HG03097 (cell line): ENCODE measurements at regions not wholly inside any gene's neighbourhood (a gene's known extent, or its start where the extent isn't known, plus 50 kb on each side); places are given as distances from the start of the nearest gene placed in this dataset.
"Not testable (repeated sequence)": the region's sequence is repeated elsewhere in the genome, so short reads cannot be mapped to it uniquely, and the experiment has no call there.

Experiments
- ATAC-seq: cut with Tn5 transposase; IDR thresholded peaks from one replicate; pipeline ENCODE4 v1.9.1; 2021; ENCODE audit not compliant: unreplicated experiment, low FRiP score

GRCh38 chrX:31014474-31014873, 57.4 kb downstream of the FTHL17 start:
- not testable (repeated sequence) for ATAC-seq

GRCh38 chrX:31012509-31013025, 59.3 kb downstream of the FTHL17 start:
- ATAC-seq = no peak

GRCh38 chrX:31007321-31007720, 64.5 kb downstream of the FTHL17 start:
- no peak for ATAC-seq

- no peak for ATAC-seq
Measured at GRCh38 chrX:31006027-31006426, 65.8 kb downstream of the FTHL17 start.

DNA sequence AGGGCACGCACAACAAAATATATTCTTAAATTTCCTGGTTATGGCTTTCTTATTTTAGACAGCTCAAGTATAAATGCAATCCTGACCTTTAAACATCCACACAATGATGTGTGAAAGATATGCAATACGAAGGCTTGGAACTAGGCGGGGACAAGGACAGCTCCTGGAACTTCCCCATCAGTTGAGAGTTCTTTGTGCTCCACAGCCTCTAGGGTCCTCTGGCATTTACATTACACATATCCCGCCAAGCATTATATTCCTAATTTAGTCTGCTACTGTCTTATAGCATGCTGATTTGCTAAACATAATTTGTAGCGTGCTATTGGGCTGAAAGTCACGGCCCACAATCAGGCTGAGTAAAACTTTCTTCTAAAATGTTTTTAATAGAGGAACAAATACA, 74.4 kb downstream of the FTHL17 start:
- no peak for ATAC-seq

GRCh38 chrX:30995705-30996104, 76.1 kb downstream of the FTHL17 start:
- no peak for ATAC-seq

DNA sequence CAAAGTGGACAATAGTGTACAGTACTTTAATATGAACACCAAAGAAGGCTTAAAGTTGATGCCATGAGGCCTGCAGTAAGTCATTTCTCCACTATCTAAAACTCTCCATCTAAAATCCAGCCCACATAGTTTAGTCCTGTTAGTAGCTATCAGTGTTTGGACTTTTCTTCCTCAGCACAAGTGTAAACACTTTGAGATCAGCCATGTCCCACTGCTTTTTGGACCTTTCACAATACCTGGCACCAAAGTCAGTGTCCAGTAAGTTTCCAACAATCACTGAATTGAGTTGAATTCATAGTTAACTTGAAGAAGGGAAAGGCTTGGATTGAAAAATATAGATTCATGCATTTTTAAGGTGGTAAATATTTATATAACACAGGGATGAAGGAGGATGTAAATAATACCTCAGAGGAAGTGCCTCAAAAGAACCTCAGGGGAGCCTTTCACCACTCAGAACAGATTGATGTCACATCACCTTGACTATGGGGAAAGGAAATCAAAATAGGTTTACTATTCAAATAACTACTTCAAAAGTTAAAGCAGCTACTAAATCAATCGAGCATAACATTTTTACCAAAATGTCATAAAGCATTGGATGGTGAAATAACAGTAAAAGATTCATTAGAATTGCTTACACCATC, 76.7 kb downstream of the FTHL17 start:
- ATAC-seq = no peak

- not testable (repeated sequence) for ATAC-seq
Measured at GRCh38 chrX:30994018-30994417, 77.8 kb downstream of the FTHL17 start.

GRCh38 chrX:30992381-30992904, 79.4 kb downstream of the FTHL17 start:
- no peak for ATAC-seq

DNA sequence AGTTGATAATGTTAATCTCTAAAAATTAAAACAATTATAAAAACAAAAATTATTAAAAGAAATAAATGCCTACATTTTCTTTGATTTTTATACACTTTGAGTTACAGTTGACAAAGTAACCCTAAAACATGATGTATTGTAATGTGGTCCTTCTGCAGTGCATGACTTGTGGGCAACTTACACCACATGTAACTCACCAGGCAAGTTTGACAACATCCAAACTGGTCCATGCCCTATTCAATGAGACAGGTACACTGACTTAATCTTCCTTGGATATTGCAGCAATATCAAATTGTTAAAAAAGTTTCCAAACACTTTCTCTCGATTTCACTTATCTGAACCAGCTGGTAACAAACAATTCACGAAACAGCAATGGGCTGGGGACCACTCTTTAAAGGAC, 81.5 kb downstream of the FTHL17 start:
- ATAC-seq = no peak

GRCh38 chrX:30982467-30982866, 89.4 kb downstream of the FTHL17 start:
- no peak for ATAC-seq

DNA sequence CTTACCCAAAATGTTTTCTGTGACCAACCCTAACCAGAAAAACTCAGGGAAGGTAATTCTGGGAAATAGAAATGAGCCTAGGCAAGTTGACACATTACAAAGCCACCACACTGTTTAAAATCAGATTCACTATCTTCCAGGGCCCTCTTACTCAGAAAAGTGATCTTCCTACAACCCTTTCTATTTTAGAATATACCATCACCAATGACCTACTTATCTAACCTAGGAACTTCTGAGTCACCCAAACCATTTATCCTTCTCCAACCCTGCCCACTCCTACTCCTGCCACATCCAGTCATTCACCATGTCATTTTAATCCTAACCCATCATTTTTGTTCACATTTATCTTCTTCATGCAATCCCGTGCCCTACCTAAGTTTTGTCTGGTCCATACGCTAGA, 89.9 kb downstream of the FTHL17 start:
- no peak for ATAC-seq

DNA sequence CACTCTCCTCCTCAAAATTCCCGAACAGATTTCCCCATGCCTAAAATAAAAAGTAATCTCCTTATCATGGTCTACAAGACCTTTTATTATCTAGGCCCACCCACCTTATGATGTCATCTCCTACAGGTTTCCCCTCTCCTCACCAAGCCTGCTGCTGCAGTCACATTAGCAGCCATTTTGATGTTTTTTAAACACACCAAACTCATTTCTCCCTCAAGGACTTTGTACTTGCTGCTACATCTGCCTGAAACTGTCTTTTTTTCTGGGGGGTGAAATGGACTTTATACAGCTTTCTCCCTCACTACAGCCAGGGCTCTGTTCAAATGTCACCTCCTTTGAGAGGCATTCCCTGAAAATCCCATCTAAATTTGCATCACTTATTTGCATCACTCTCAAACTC, 90.2 kb upstream of the TAB3 start:
- no peak for ATAC-seq

GRCh38 chrX:30975467-30975866, 86.4 kb upstream of the TAB3 start:
- ATAC-seq = no peak

DNA sequence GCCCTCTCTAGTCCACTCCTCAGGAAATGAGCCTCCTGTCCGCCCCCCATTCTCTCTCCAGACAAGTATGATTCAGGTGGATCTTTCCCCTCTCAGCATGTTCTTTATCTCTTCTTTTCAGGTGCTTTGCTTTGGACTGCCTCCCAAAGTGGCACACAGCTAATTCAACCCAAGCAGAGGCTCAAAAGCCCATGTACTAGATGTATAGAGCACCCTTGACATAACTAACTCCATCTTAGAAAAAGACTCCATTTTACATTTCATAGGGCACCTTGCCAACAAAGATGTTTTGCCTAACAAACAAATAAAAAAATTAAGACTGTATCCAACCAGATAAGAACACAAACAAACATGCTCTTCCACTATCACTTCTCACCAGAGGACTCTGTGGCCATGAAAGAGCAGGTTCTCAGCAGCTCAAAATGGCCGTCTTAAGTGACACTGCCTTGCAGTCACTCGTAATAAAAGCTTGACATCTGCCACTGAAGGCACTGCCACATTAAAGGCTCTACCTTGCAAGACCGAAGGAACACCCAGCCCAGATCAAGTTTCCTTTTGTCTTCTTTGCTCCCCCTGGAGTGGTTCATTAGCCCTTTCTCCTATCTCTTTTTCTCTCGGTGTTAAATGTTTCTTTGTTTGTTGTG, 84.9 kb upstream of the TAB3 start:
- ATAC-seq = no peak

DNA sequence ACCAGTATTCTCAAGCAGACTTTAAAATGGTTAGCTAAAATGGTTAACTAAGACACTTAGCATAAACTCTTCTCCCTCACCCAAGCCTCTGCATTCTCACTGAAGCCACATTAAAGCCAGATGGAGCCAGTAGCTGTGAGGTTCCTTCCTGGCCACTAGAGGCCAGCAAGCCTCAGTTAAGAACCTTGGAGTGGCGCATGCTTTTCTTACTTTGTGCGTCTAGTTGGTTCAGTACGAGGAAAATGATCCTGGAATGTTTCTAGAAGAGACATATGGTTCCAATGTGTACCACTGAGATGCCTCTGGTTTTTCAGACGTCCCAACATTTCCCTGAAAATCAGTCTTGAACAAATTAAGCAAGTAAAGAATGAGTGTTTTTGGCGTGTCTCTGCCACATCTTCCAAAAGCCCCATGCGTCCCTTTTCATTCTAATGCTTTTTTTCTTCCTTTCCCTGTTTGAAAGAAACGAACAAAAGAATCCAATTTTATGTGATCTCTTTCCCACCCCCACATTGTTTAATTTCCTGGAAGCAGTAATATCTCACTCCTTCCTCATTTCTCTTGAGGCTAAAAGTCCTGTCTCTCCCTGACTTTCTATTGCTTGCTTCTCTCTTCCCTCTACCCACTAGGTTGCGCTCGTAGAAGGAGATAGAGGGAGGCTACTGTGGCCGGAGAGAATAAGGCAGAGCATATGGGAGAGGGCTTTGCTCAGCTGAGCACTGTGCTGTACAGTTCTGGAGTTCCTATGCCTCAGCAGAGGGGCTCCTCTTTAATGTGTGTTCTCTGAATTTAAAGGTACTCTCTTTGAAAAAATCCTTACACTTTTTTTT, 82.9 kb upstream of the TAB3 start:
- ATAC-seq = peak; percentile 92

DNA sequence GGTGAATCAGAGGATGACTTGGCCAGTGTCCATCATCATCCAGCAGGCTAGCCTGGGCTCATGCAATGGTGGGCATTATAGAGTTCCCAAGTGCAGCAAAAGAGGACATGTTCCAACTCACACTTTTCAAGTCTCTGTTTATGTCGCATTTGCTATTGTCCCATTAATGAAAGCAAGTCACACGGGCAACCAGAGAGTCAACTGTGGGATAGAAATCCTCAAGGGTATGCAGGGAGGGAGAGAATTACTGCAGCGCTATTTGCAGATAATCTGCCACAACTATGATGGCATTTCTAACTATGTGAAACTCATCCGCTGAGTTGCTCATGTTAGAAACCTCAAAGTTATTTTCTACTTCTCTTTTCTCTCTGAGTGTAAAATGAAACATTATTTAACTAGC, 78.5 kb upstream of the TAB3 start:
- no peak for ATAC-seq

GRCh38 chrX:30965767-30966166, 76.7 kb upstream of the TAB3 start:
- ATAC-seq = no peak

DNA sequence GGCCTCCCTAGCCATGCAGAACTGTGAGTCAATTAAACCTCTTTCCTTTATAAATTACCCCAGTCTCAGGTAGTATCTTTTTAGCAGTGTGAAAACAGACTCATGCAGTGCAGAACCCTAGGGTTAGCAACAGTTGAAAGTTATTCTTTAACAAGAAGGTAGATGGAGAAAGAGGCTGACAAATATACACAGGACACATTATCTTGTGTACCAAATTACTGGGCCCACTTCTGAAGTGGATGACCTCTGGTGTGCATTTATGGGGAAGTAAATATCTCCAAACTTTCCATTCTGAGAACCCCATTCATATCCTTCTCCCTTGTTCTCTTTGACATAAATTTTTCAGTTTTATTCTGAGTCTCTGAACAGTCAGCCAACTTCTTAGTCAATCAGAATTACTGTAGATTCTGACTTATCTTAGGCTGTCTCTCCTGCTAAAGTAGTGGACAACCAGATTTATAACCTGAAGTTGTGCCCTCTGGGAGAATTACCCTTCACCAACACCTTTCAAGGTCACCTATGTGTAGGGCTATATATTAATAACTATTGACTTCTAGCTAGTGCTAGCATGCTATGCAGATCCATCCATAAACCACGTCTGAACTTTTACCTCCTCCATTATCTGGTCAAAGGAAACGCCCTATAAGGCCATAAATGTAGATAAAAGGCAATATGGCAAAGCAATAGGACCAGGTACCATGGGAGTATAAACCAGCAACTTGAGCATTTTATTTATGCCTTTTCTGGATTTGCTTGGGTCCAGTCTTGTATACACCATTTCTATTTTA, 72.5 kb upstream of the TAB3 start:
- no peak for ATAC-seq

DNA sequence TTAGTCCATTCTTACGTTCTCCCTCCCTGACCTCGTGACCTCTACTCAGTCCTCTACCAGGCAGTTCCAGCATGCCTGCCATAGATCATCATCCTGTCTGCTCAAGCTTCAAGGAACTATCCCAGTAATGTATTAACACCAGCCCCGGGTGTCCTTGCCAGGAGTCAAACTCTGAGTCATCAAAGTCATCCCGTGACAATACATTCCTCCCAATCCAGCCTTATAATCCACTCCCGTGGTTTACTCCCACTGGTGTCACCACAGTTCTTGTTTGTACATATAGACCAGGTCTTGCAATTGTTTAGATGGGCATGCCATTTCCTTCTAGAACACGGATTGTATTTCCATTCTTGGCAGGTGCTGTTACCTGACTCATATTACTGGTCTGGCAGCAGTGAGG, 68.7 kb upstream of the TAB3 start:
- ATAC-seq = no peak

DNA sequence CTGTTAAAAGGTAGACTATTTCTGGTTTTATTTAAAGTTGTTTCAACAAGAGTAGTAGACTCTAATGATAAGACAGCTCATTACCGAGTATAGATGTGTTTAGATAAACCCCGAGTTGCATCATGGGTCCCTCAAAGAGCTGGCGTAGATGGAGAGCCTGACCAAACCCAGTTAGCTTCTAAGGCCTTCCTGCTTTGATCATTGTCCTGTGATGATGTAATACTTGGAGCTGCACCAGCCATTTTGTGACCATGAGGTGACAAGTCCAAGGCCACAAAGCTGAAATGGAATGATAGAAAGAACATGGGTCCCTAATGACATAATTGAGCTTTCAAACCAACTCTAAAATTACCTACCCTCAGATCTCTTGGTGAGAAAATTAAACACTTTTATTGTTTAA, 66.6 kb upstream of the TAB3 start:
- ATAC-seq = no peak
